ENCODE measurements at regions not wholly inside any gene's neighbourhood (a gene's known extent, or its start where the extent isn't known, plus 50 kb on each side); places are given as distances from the start of the nearest gene placed in this dataset.

GRCh38 chr20:60071965-60072364 is 113.7 kb downstream of the CDH26 start:
- Mint-ChIP-seq H3K36me3 (ENCODE audit: low read depth) (no peaks in the 10 kb centered on the region), H3K9me3 (peaks cover 13% of the 10 kb centered on the region), H3K4me3 (no peak overlapping the region), H3K4me1 (no peaks in the 10 kb centered on the region), H3K27ac (no peak overlapping the region), H3K27me3 (ENCODE audit: low read depth, poor library complexity) (peaks cover 18% of the 10 kb centered on the region)
- TF ChIP-seq CTCF (IDR thresholded peaks at IDR 0.05), result no peak
- DNase-seq, result no peak

- DNase-seq, result no peak
- Mint-ChIP-seq H3K27me3 (ENCODE audit: low read depth, poor library complexity) (peaks cover 16% of the 10 kb centered on the region), H3K9me3 (peaks cover 13% of the 10 kb centered on the region), H3K4me3 (no peak overlapping the region), H3K36me3 (ENCODE audit: low read depth) (no peaks in the 10 kb centered on the region), H3K4me1 (no peaks in the 10 kb centered on the region), H3K27ac (no peak overlapping the region)
- no peak for TF ChIP-seq CTCF (IDR thresholded peaks at IDR 0.05)
These were observed 114.9 kb downstream of the CDH26 start for GRCh38 chr20:60073086-60073485.

- Mint-ChIP-seq H3K9me3 (peaks cover 13% of the 10 kb centered on the region), H3K36me3 (ENCODE audit: low read depth) (no peaks in the 10 kb centered on the region), H3K4me3 (no peak overlapping the region), H3K27ac (no peak overlapping the region), H3K27me3 (ENCODE audit: low read depth, poor library complexity) (peaks cover 12% of the 10 kb centered on the region), H3K4me1 (no peaks in the 10 kb centered on the region)
- TF ChIP-seq CTCF (IDR thresholded peaks at IDR 0.05), result no peak
- no peak for DNase-seq
These were observed 115.3 kb downstream of the CDH26 start for GRCh38 chr20:60073504-60073903.

GRCh38 chr20:60074276-60074675 is 116.1 kb downstream of the CDH26 start:
- no peaks in the 10 kb centered on the region for H3K36me3 Mint-ChIP-seq (ENCODE audit: low read depth)
- no peak for DNase-seq
- no peak overlapping the region for H3K4me3 Mint-ChIP-seq
- no peak overlapping the region for H3K27ac Mint-ChIP-seq
- H3K27me3 Mint-ChIP-seq (ENCODE audit: low read depth, poor library complexity), result peaks cover 11% of the 10 kb centered on the region
- no peaks in the 10 kb centered on the region for H3K4me1 Mint-ChIP-seq
- no peak for TF ChIP-seq CTCF (IDR thresholded peaks at IDR 0.05)
- H3K9me3 Mint-ChIP-seq, result peaks cover 13% of the 10 kb centered on the region

- Mint-ChIP-seq H3K4me3 (no peak overlapping the region), H3K9me3 (peaks cover 13% of the 10 kb centered on the region), H3K36me3 (ENCODE audit: low read depth) (no peaks in the 10 kb centered on the region), H3K27me3 (ENCODE audit: low read depth, poor library complexity) (peaks cover 15% of the 10 kb centered on the region), H3K27ac (no peak overlapping the region), H3K4me1 (no peaks in the 10 kb centered on the region)
- no peak for TF ChIP-seq CTCF (IDR thresholded peaks at IDR 0.05)
- DNase-seq, result no peak
These were observed 120.4 kb downstream of the CDH26 start for GRCh38 chr20:60078351-60079250.

GRCh38 chr20:60080401-60080800 is 122.2 kb downstream of the CDH26 start:
- Mint-ChIP-seq H3K4me1 (no peaks in the 10 kb centered on the region), H3K4me3 (no peak overlapping the region), H3K27ac (no peak overlapping the region), H3K9me3 (peaks cover 13% of the 10 kb centered on the region), H3K36me3 (ENCODE audit: low read depth) (no peaks in the 10 kb centered on the region), H3K27me3 (ENCODE audit: low read depth, poor library complexity) (peaks cover 14% of the 10 kb centered on the region)
- TF ChIP-seq CTCF (IDR thresholded peaks at IDR 0.05), result no peak
- no peak for DNase-seq
